ENCODE measurements at regions not wholly inside any gene's neighbourhood (a gene's known extent, or its start where the extent isn't known, plus 50 kb on each side); places are given as distances from the start of the nearest gene placed in this dataset.

GRCh38 chr11:19661827-19662226 is 50.8 kb upstream of the NAV2 start:
- intact Hi-C loops (cut with DNase I), result loop anchor here (10.0 kb wide), 1 partner anchor 453 kb away; no protein-coding TSS in a partner anchor
- no peak for DNase-seq

- no peak for DNase-seq
- intact Hi-C loops (cut with DNase I), result loop anchor here (10.0 kb wide), 1 partner anchor 455 kb away; no protein-coding TSS in a partner anchor
Measured at GRCh38 chr11:19660076-19660475, 52.6 kb upstream of the NAV2 start.

- intact Hi-C loops (cut with DNase I), result no loop called here
- DNase-seq, result no peak
Measured at GRCh38 chr11:19659529-19659928, 53.1 kb upstream of the NAV2 start.

- DNase-seq, result no peak
- intact Hi-C loops (cut with DNase I), result no loop called here
Measured at GRCh38 chr11:19658344-19658743, 54.3 kb upstream of the NAV2 start.

- no peak for DNase-seq
Measured at GRCh38 chr11:19656140-19656541, 56.5 kb upstream of the NAV2 start.

GRCh38 chr11:19652623-19653375 is 59.8 kb upstream of the NAV2 start:
- intact Hi-C loops (cut with DNase I), result no loop called here
- no peak for DNase-seq

More at GRCh38 chr11:19656140-19656541, 56.5 kb upstream of the NAV2 start:
- intact Hi-C loops (cut with DNase I), result no loop called here

- intact Hi-C loops (cut with DNase I), result no loop called here
- no peak for DNase-seq
Measured at GRCh38 chr11:19651653-19652052, 61.0 kb upstream of the NAV2 start.

GRCh38 chr11:19651028-19651427 is 61.6 kb upstream of the NAV2 start:
- intact Hi-C loops (cut with DNase I), result no loop called here
- DNase-seq, result no peak

GRCh38 chr11:19650467-19650866 is 62.2 kb upstream of the NAV2 start:
- intact Hi-C loops (cut with DNase I), result no loop called here
- DNase-seq, result no peak

- no peak for DNase-seq
- intact Hi-C loops (cut with DNase I), result no loop called here
Measured at GRCh38 chr11:19649751-19650150, 62.9 kb upstream of the NAV2 start.

GRCh38 chr11:19648321-19648720 is 64.3 kb upstream of the NAV2 start:
- DNase-seq, result no peak
- intact Hi-C loops (cut with DNase I), result no loop called here

GRCh38 chr11:19647816-19648215 is 64.8 kb upstream of the NAV2 start:
- DNase-seq, result no peak
- intact Hi-C loops (cut with DNase I), result no loop called here

GRCh38 chr11:19646921-19647320 is 65.7 kb upstream of the NAV2 start:
- DNase-seq, result no peak
- intact Hi-C loops (cut with DNase I), result no loop called here

- no peak for DNase-seq
- intact Hi-C loops (cut with DNase I), result no loop called here
Measured at GRCh38 chr11:19646308-19646707, 66.3 kb upstream of the NAV2 start.

- no peak for DNase-seq
- intact Hi-C loops (cut with DNase I), result no loop called here
Measured at GRCh38 chr11:19644316-19644715, 68.3 kb upstream of the NAV2 start.

GRCh38 chr11:19642185-19643158 is 70.2 kb upstream of the NAV2 start:
- intact Hi-C loops (cut with DNase I), result no loop called here
- DNase-seq, result no peak

GRCh38 chr11:19639603-19640105 is 73.0 kb upstream of the NAV2 start:
- DNase-seq, result no peak
- intact Hi-C loops (cut with DNase I), result no loop called here

GRCh38 chr11:19635332-19635731 is 77.3 kb upstream of the NAV2 start:
- DNase-seq, result no peak
- intact Hi-C loops (cut with DNase I), result no loop called here

- DNase-seq, result peak in 2 of 10 donors; percentile 19 to 37
- intact Hi-C loops (cut with DNase I), result no loop called here
Measured at GRCh38 chr11:19633276-19633675, 79.4 kb upstream of the NAV2 start.

GRCh38 chr11:19632499-19632834 is 80.2 kb upstream of the NAV2 start:
- intact Hi-C loops (cut with DNase I), result no loop called here
- DNase-seq, result no peak

GRCh38 chr11:19631712-19632498 is 80.7 kb upstream of the NAV2 start:
- DNase-seq, result no peak
- intact Hi-C loops (cut with DNase I), result no loop called here

Data from posterior cingulate gyrus (tissue), 11 donors.